BLaER1 (cell line): ENCODE measurements at regions not wholly inside any gene's neighbourhood (a gene's known extent, or its start where the extent isn't known, plus 50 kb on each side); places are given as distances from the start of the nearest gene placed in this dataset.

Experiments used
- H3K27ac ChIP-seq: shearing (Covaris generic); formaldehyde crosslinking; 2 replicates; pipeline ENCODE4 v1.8.1; 2022
- H3K27me3 ChIP-seq: shearing (Covaris generic); formaldehyde crosslinking; 2 replicates; pipeline ENCODE4 v1.8.1; 2022
- H3K36me3 ChIP-seq: shearing (Covaris generic); formaldehyde crosslinking; 2 replicates; pipeline ENCODE4 v1.8.1; 2022
- H3K4me1 ChIP-seq: shearing (Covaris generic); formaldehyde crosslinking; 2 replicates; pipeline ENCODE4 v1.8.1; 2022
- H3K4me2 ChIP-seq: shearing (Covaris generic); formaldehyde crosslinking; 2 replicates; pipeline ENCODE4 v1.8.1; 2022
- H3K4me3 ChIP-seq: shearing (Covaris generic); formaldehyde crosslinking; 2 replicates; pipeline ENCODE4 v1.8.1; 2022
- H3K9ac ChIP-seq: shearing (Covaris generic); formaldehyde crosslinking; 2 replicates; pipeline ENCODE4 v1.8.1; 2022
- H3K9me3 ChIP-seq: shearing (Covaris generic); formaldehyde crosslinking; 2 replicates; pipeline ENCODE4 v1.8.1; 2022
- H4K20me1 ChIP-seq: shearing (Covaris generic); formaldehyde crosslinking; 2 replicates; pipeline ENCODE4 v1.8.1; 2022
- Cebpa-rat ChIP-seq: shearing (Covaris generic); IDR thresholded peaks from 2 replicates; pipeline ENCODE4 v1.8.1; 2022

GRCh38 chr7:133132906-133133305, 51.0 kb upstream of the CHCHD3 start:
- H3K9me3 ChIP-seq: peaks cover 3% of the 10 kb centered on the region; the same call in 1 of the 2 replicates
- no peak overlapping the region for H3K27ac ChIP-seq
- H3K4me3 ChIP-seq: no peak overlapping the region
- H4K20me1 ChIP-seq: no peaks in the 10 kb centered on the region
- H3K4me1 ChIP-seq: no peaks in the 10 kb centered on the region
- H3K9ac ChIP-seq: no peak overlapping the region
- no peak for TF ChIP-seq Cebpa-rat
- H3K4me2 ChIP-seq: no peak overlapping the region
- no peaks in the 10 kb centered on the region for H3K36me3 ChIP-seq
- H3K27me3 ChIP-seq: no peaks in the 10 kb centered on the region

- no peak overlapping the region for H3K4me2 ChIP-seq
- no peaks in the 10 kb centered on the region for H3K4me1 ChIP-seq
- H3K27ac ChIP-seq: no peak overlapping the region
- peaks cover 3% of the 10 kb centered on the region; the same call in 1 of the 2 replicates for H3K9me3 ChIP-seq
- no peaks in the 10 kb centered on the region for H3K36me3 ChIP-seq
- H4K20me1 ChIP-seq: no peaks in the 10 kb centered on the region
- no peak for TF ChIP-seq Cebpa-rat
- H3K9ac ChIP-seq: no peak overlapping the region
- H3K4me3 ChIP-seq: no peak overlapping the region
- no peaks in the 10 kb centered on the region for H3K27me3 ChIP-seq
Observed at GRCh38 chr7:133134810-133135209, 52.9 kb upstream of the CHCHD3 start.

- Histone ChIP-seq H3K9me3 (peaks cover under 1% of the 10 kb centered on the region; the same call in 1 of the 2 replicates), H3K4me3 (no peak overlapping the region), H3K27ac (no peak overlapping the region), H3K36me3 (no peaks in the 10 kb centered on the region), H3K27me3 (no peaks in the 10 kb centered on the region), H3K9ac (no peak overlapping the region), H3K4me2 (no peak overlapping the region), H3K4me1 (no peaks in the 10 kb centered on the region), H4K20me1 (no peaks in the 10 kb centered on the region)
- TF ChIP-seq Cebpa-rat: no peak
Observed at GRCh38 chr7:133135451-133135850, 53.6 kb upstream of the CHCHD3 start.

GRCh38 chr7:133139350-133139749, 57.5 kb upstream of the CHCHD3 start:
- Histone ChIP-seq H4K20me1 (no peaks in the 10 kb centered on the region), H3K9me3 (no peaks in the 10 kb centered on the region), H3K36me3 (no peaks in the 10 kb centered on the region), H3K27ac (no peak overlapping the region), H3K9ac (no peak overlapping the region), H3K27me3 (no peaks in the 10 kb centered on the region), H3K4me3 (no peak overlapping the region), H3K4me2 (no peak overlapping the region), H3K4me1 (no peaks in the 10 kb centered on the region)
- no peak for TF ChIP-seq Cebpa-rat

- Histone ChIP-seq H3K9me3 (no peaks in the 10 kb centered on the region), H4K20me1 (no peaks in the 10 kb centered on the region), H3K4me3 (no peak overlapping the region), H3K27me3 (no peaks in the 10 kb centered on the region), H3K4me1 (no peaks in the 10 kb centered on the region), H3K9ac (no peak overlapping the region), H3K4me2 (no peak overlapping the region), H3K36me3 (no peaks in the 10 kb centered on the region), H3K27ac (no peak overlapping the region)
- no peak for TF ChIP-seq Cebpa-rat
Observed at GRCh38 chr7:133139801-133140200, 57.9 kb upstream of the CHCHD3 start.

- no peaks in the 10 kb centered on the region for H3K27me3 ChIP-seq
- no peak overlapping the region for H3K4me2 ChIP-seq
- H3K36me3 ChIP-seq: no peaks in the 10 kb centered on the region
- no peak overlapping the region for H3K27ac ChIP-seq
- H3K9me3 ChIP-seq: no peaks in the 10 kb centered on the region
- no peak overlapping the region for H3K4me3 ChIP-seq
- H3K4me1 ChIP-seq: no peaks in the 10 kb centered on the region
- no peak for TF ChIP-seq Cebpa-rat
- H4K20me1 ChIP-seq: no peaks in the 10 kb centered on the region
- no peak overlapping the region for H3K9ac ChIP-seq
Observed at GRCh38 chr7:133140994-133141595, 59.2 kb upstream of the CHCHD3 start.

- H4K20me1 ChIP-seq: no peaks in the 10 kb centered on the region
- no peak for TF ChIP-seq Cebpa-rat
- H3K4me1 ChIP-seq: no peaks in the 10 kb centered on the region
- H3K36me3 ChIP-seq: no peaks in the 10 kb centered on the region
- no peak overlapping the region for H3K27ac ChIP-seq
- no peaks in the 10 kb centered on the region for H3K9me3 ChIP-seq
- no peak overlapping the region for H3K4me2 ChIP-seq
- no peak overlapping the region for H3K4me3 ChIP-seq
- H3K27me3 ChIP-seq: no peaks in the 10 kb centered on the region
- H3K9ac ChIP-seq: no peak overlapping the region
Observed at GRCh38 chr7:133150760-133151159, 68.9 kb upstream of the CHCHD3 start.

GRCh38 chr7:133152875-133153274, 71.0 kb upstream of the CHCHD3 start:
- Histone ChIP-seq H3K9ac (no peak overlapping the region), H3K4me2 (no peak overlapping the region), H3K36me3 (no peaks in the 10 kb centered on the region), H3K27ac (no peak overlapping the region), H3K4me1 (no peaks in the 10 kb centered on the region), H3K27me3 (no peaks in the 10 kb centered on the region), H4K20me1 (no peaks in the 10 kb centered on the region), H3K4me3 (no peak overlapping the region), H3K9me3 (no peaks in the 10 kb centered on the region)
- TF ChIP-seq Cebpa-rat: no peak

- H3K27ac ChIP-seq: no peak overlapping the region
- H3K4me1 ChIP-seq: no peaks in the 10 kb centered on the region
- H3K4me2 ChIP-seq: no peak overlapping the region
- H3K9me3 ChIP-seq: no peaks in the 10 kb centered on the region
- no peaks in the 10 kb centered on the region for H3K27me3 ChIP-seq
- H4K20me1 ChIP-seq: no peaks in the 10 kb centered on the region
- H3K4me3 ChIP-seq: no peak overlapping the region
- H3K36me3 ChIP-seq: no peaks in the 10 kb centered on the region
- H3K9ac ChIP-seq: no peak overlapping the region
- no peak for TF ChIP-seq Cebpa-rat
Observed at GRCh38 chr7:133155146-133155545, 73.3 kb upstream of the CHCHD3 start.

- no peak overlapping the region for H3K4me2 ChIP-seq
- no peak overlapping the region for H3K27ac ChIP-seq
- no peaks in the 10 kb centered on the region for H4K20me1 ChIP-seq
- no peak overlapping the region for H3K4me3 ChIP-seq
- no peaks in the 10 kb centered on the region for H3K9me3 ChIP-seq
- no peaks in the 10 kb centered on the region for H3K4me1 ChIP-seq
- H3K36me3 ChIP-seq: no peaks in the 10 kb centered on the region
- no peaks in the 10 kb centered on the region for H3K27me3 ChIP-seq
- no peak for TF ChIP-seq Cebpa-rat
- H3K9ac ChIP-seq: no peak overlapping the region
Observed at GRCh38 chr7:133155642-133156041, 73.8 kb upstream of the CHCHD3 start.

- Histone ChIP-seq H3K9ac (no peak overlapping the region), H3K4me2 (no peak overlapping the region), H3K27ac (no peak overlapping the region), H3K36me3 (no peaks in the 10 kb centered on the region), H3K27me3 (no peaks in the 10 kb centered on the region), H3K4me3 (no peak overlapping the region), H4K20me1 (no peaks in the 10 kb centered on the region), H3K4me1 (no peaks in the 10 kb centered on the region), H3K9me3 (no peaks in the 10 kb centered on the region)
- TF ChIP-seq Cebpa-rat: no peak
Observed at GRCh38 chr7:133157045-133157444, 75.2 kb upstream of the CHCHD3 start.
